GM18507 (cell line): ENCODE measurements at regions not wholly inside any gene's neighbourhood (a gene's known extent, or its start where the extent isn't known, plus 50 kb on each side); places are given as distances from the start of the nearest gene placed in this dataset.

ENCODE experiments used
- DNase-seq: peaks from one replicate; pipeline ENCODE4 v3.0.0; 2011; ENCODE audit warnings: low read depth; ENCODE audit not compliant: insufficient read length; ENCODE audit errors: extremely low spot score
- FAIRE-seq: peaks from 2 replicates; lab custom pipeline; 2011; peaks lifted over from hg19 to GRCh38; lab: Jason Lieb, UNC

DNA sequence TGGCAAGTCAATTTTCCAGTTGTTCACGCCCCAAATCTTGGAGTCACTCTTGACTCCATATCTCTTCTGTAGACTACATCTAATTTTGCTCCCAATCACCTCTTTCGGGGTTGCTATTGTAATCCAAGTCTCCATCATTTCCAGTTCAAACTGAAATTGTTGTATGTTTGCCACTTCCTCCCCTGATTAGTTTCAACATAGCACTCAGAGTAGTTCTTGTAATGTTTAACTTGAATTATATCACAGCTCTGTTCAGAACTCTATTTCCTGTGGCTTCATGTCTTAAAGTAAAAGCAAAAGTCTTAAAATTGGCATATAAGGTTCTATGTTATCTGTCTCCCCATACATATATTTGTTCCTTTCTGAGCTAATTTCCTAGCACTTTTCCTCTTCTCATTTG lies 348.5 kb upstream of the RIOK2 start:
- DNase-seq (no peak), FAIRE-seq (peak; percentile 78)

DNA sequence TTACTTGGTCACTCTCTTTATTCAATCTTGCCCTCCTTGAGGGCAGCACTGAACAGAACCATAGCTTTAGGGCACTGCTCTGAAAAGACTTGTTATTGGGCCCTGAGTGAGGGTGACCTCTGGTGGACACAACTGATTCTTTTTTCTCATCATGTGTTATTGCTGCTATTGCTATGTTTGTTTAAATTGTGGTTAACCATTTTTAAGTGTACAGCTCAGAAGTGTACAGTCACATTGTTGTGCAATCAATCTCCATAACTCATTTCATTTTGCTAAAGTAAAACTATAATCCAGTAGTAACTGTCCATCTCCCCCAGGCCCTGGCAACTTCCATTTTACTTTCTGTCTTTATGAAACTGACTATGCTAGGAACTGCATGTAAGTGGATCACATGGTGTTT lies 351.1 kb upstream of the RIOK2 start:
- FAIRE-seq (peak; percentile 93), DNase-seq (peak; percentile 9)

DNA sequence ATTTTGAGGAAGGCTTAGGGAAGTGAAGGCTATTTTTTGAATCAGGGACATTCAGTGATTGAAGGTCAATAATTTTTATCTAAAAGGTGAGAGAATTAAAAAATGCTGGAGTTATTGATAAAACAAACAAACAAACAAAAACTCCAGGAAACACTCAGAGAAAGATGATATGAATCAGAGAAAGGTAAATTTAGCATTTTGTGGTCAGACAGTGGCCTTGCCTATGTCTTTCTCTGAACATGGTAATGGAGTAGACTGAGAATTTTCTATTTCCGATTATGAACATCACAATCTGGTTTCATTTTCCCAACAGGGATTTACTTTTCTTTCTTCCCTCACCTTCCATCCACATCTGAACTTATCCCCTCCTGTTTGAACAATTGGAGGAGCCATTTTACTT lies 353.6 kb upstream of the RIOK2 start:
- DNase-seq (no peak), FAIRE-seq (peak; percentile 60)

DNA sequence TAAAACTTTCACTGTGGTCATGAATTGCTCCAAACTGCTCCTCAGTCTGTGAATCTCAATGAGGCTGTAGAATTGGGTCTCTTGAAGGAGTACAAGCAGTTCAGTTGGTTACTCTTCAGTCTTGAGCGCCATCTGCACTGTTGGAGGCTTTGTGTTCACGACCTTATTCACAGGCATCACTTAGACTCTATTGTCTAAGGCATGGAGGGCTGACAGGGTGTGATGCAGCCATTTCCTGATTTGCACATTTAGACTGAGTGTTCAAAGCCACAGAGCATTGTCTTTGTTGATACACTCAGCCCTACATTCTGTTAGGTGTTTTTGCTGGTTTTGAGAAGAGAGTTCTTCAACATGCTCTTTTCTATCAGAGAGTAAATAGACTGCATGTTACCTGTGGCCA lies 355.9 kb upstream of the RIOK2 start:
- DNase-seq (no peak), FAIRE-seq (no peak)

DNA sequence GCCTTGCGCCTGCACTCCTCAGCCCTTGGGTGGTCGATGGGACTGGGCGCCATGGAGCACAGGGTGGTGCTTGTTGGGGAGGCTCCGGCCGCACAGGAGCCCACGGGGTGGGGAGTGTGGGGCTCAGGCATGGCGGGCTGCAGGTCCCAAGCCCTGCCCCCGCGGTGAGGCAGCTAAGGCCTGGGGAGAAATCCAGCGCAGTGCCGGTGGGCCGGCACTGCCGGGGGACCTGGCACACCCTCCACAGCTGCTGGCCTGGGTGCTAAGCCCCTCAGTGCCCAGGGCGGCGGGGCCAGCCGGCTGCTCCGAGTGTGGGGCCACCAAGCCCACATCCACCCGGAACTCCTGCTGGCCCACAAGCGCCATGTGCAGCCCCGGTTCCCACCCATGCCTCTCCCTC lies 358.8 kb upstream of the RIOK2 start:
- DNase-seq: no peak
- no peak for FAIRE-seq

DNA sequence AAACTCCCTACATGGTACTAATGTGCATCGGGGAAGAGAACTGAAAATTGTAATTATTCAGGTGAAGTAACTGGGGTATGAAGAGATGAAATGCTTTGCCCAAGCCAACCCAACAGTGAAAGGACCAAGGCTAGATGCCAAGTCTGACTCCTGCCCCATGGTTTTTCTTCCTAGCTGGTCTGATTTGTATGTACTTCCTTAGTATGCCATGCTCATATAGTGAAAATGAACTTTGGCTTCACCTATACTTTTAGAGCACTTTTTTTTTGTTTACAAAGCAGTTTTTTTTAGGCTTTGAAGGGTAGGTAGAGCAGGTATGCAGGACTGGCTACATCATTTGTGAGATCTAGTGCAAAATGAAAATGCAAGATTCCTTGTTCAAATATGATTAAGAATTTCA lies 359.4 kb upstream of the RIOK2 start:
- DNase-seq: no peak
- no peak for FAIRE-seq

DNA sequence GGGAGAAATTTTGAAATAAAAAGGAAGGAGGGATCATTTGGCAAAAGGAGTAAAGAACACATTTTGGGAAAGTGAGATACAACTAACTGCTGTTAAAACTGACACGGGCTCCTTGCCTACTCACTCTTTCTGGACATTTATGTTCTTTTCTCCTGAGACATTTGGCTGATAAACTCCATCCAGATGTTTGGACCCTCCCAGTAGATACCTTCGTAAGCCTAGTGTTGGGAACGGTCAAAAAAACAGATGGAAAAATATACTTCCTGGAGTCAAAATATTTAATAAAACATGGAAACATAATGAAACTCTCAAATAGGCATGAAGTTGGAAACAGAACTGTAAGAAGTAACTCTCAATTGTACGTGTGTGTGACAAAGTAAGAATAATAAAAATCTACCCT lies 360.1 kb upstream of the RIOK2 start:
- DNase-seq (no peak), FAIRE-seq (no peak)

DNA sequence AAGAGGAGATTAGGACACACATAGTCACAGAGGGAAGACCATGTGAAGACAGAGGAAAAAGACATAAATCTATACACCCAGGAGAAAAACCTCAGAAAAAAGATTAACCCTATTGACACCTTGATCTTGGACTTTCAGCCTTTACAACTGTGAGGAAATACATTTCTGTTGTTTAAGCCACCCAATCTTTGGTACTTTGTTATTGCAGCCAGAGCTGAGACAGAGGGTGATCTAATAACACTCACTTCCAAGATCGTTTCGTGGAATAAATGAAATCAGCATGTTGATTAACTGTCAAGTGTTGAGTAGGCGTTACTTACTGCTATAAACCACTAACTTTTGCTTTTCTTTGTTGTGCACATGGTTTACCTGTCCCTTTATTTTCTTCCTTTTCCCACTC lies 361.2 kb upstream of the RIOK2 start:
- no peak for FAIRE-seq

DNA sequence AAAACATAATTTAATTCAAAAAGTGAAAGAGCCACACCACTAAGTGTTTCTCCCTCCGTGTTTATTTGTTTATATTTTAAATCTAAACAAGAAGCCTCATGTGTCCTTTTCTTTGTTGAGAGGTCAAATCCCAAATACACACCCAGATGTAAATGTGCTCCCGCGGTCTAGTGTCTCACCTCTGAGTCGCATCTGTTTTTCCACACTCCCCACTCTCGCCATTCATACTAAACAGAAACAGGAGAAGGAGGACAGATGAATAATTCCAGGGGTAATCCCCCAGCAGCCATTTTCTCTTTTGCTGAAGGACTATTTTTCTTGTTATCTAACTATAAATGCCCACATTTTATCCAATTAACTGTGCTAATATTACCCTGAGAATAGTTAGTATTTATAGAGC lies 361.6 kb upstream of the RIOK2 start:
- DNase-seq (no peak), FAIRE-seq (no peak)

More for the DNA sequence above, 361.2 kb upstream of the RIOK2 start:
- no peak for DNase-seq

DNA sequence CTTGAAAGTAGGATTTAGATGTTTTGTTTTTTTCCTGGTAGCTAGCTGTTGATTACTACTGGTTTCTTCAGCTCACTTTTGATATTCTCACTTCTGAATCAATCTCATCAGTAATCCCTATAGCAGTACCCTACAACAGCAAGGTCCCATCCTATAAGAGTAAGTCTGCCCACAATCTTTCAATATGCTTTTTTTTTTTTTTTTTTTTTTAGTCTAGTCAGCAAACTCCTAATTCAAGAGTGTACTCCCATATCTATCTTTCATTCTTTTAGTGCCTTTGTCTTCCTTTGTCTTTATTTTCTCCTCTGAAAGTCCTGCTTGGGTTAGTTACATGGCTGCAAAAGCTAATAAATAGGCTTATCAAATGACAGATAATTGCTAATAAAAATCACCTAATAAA lies 362.4 kb upstream of the RIOK2 start:
- DNase-seq: no peak
- no peak for FAIRE-seq

DNA sequence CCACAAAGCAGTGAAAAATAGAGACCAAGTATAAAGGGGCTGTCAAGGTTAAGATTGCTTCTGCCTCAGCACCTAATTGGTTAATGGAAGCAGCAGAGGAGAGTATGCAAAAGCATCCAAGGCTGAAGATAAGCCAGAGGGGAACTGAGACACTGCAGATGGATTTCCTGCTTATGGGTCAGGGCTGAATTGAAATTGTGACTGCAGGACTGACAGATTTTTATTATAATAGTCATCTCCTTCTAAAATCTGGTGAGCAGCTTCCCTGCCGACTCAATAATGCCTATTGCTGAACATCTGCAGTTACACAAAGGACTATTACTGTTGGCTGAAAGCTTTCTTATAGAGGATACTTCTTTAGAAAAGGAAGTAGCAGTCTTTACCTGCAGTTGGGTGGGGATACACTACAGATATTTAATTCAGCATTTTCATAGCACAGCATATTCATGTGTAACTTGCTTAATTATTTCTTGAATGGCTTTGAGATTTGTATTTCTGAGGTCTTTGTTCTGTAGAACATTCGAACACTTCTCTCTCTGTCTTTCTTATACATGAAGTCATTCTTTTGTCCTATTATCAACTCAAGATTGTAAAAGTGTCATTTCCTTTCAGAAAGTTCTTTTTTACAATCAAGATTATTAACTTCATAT lies 363.0 kb upstream of the RIOK2 start:
- FAIRE-seq: no peak
- no peak for DNase-seq

DNA sequence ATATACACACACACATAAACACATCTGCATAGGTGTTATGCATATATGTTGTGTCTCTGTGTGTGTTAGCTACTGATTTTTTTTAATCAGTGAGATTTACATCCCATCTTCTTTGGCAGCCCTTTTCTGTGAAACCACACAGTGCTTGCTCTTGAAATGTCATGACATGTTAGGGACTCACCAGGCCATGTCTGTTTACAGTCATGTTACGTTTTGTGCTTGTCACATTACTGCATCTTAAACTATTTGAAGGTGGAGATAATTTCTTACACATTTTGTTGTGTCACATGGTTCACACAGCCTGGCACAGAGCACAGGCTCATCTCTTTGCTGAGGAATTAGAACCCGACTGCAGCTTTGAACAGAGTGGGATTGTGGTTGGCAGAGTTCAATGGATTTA lies 364.4 kb upstream of the RIOK2 start:
- FAIRE-seq: no peak

DNA sequence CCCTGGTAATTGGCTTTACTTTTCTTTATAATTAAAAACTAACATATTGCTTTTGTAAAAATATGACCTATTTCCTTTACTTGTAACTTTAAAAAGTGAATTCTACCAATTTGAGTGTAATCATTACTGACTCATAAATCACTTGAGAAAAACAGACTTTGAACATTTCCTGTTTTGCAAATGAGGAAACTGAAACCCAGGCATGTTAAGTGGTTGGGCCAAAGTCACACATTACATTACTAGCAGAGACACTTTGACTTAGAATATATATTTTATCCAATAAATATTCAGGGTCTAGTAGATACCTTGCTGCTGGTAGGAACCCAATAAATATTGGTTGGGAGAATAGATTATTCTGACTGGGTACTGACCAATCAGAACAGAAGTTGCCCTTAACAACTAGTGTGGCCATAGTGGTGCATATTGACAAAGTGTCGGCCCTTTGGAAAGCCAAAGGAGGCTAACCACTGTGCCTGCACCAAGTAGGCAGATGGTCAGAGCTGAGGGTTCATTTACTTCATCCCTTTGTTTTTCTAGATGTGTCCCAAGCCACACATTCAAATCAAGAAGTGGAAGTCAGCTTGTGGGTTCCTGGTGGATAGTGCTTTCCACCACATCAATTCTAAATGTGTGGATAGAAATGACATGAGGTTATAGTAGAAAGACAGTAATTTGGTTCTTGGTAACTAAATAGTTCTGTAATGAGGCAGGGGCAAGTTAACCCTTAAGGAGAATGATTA lies 365.1 kb upstream of the RIOK2 start:
- peak; percentile 83 for FAIRE-seq
- DNase-seq: no peak

More for the DNA sequence above, 364.4 kb upstream of the RIOK2 start:
- DNase-seq: no peak

DNA sequence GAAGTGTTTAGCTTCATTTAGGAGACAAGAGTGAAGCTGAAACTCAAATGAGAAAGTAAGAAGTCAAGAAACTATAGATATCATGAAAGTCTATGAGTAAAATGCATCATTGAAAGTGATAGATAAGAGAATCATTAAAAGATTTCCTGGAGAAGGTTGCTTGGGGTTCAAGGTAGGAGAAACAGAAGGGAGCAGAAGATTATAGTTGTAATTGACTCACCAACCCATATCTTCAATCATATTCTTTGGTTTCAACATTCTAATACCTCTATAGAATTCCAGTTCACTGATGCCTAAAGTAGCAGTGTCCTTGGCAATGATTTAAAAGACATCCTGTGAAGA lies 365.7 kb upstream of the RIOK2 start:
- FAIRE-seq (no peak), DNase-seq (no peak)

DNA sequence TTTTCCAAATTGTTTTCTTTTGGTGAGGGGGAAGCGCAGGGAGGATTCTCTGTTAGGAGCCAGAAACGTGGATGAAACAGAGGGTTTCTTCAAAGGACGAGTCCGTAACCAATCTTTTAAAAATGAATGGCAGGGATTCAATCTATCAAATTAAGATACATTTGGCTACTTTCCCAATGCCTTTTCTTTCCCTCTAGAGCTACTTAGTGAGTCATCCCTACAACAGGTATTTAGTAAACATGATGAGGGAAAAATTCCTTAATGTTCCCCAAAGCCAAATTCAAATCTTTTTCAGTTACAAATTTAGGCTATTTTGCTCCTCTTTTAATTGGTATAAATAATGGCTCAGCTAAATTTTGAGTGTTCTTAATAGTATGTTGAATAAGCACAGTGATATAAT lies 366.4 kb upstream of the RIOK2 start:
- FAIRE-seq (no peak), DNase-seq (no peak)

DNA sequence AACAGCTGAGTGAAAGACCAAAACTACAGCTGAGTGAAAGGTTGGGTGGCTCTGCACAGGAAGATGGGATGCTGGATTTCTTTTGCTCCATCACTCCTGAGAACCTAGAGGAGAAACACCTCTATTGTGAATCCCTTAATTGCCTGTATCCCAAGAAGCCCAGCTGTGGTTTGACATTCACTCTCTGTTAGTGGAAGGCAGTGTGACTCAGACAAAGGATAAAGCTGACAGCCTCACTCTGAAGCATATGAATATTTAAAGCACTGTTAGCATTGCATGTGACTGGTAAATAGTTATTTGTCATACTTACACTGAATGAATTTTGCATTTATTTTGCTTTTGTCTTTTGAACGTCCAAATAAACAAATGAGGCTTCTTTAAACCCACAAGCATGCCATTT lies 367.1 kb upstream of the RIOK2 start:
- DNase-seq: no peak
- peak; percentile 49 for FAIRE-seq

DNA sequence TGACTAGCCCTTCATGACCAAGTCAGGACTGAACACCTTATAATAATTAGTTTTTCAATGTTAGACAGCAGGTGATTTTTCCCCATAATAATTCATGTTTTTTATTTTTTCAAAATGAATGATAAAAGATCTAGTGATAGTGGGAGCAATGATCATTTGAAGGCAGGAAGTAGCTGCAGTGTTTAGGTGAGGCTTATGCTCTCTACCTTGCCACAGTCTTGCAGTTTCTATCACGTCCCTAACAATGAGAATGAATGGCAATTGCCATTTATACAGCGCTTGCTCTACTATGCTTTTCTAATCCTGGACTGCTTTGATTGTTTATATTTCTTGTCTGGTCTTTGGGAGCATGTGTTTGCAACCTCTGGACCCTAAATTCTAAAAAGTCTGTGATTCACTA lies 367.8 kb upstream of the RIOK2 start:
- DNase-seq (no peak), FAIRE-seq (no peak)

DNA sequence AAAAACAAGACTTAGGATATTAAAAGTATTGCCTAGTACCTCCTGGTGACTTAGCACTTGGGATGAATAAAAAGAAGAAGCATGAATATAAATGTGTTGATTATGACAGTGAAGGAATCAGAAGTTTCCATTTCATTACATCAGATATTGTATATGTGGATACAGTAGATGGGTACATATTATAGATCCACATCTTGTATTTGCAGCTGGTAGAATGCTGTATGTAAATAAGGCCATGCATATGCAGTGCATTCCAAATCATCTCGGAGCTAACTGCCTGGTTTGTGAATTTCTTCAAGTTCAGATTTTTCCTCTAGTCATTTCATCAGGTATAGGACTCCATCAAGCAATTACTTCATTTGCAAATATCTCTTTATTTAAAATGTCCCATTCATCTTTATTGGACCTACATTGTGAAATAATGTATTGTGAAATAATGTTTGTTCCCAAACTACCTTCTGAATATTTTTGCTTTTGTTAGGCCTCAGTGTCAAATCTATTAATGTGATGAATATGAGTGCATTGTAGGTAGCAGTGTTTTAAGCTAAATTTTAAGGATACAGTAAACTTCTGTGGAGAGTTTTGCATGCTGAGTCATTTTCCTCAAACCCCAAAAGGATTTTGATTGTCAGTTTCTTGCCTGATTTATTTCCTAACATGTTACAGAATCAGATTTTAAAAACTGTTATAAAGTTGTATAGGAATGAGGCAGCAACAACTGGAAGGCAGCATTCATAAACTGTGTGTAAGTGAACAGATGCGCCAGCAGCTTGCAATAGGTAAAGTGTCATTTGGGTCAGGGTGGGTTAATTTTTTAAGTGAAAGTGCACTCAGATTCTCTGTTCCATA lies 370.8 kb upstream of the RIOK2 start:
- DNase-seq (no peak), FAIRE-seq (no peak)

DNA sequence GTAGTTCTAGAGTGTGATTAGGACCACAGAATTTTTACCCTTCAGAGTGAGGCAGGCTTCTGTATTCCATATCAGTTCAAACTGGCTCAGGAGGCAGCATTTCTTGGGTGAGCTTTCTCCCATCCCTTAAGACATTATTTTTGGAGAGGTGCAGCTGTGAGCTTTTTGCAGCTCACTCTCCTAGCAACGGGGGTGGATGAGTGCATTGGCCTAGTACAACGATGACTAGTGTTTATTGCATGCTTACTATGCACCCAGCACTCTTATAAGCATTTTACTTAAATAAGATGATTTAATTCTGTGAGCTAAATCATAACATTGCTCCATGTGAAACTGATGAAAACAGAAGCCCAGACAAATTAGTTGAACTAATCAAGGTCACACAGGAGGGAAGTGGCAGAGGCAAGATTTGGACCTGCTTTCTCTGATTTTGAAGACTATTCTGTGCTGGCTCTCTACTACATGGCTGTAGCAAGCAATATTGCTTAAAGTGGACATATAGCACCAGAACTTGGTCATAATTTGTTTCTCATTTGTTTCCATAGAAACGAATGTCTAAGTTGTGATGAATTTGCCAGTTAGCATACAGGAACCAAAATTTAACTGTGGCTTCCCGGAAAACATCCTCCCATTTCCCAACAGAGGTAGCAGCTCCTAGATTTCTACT lies 372.1 kb upstream of the RIOK2 start:
- no peak for FAIRE-seq
- DNase-seq: no peak

DNA sequence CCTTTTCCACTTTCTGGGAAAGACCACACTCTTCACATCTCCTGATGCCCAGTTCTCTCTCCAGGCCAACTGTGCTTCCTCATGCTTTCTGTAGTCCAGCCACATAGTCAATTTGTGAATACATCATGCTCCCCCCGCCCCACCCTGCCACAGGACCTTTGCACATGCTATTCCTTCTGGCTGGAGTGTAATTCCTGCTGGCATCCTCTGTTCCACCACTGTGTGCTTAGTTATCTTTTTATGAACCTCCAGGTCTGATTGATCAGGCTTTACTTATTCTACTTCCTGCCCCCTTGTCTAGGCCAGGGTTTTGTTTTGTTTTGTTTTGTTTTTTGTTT lies 372.6 kb upstream of the RIOK2 start:
- DNase-seq (no peak), FAIRE-seq (no peak)
